ENCODE measurements at regions not wholly inside any gene's neighbourhood (a gene's known extent, or its start where the extent isn't known, plus 50 kb on each side); places are given as distances from the start of the nearest gene placed in this dataset.

DNA sequence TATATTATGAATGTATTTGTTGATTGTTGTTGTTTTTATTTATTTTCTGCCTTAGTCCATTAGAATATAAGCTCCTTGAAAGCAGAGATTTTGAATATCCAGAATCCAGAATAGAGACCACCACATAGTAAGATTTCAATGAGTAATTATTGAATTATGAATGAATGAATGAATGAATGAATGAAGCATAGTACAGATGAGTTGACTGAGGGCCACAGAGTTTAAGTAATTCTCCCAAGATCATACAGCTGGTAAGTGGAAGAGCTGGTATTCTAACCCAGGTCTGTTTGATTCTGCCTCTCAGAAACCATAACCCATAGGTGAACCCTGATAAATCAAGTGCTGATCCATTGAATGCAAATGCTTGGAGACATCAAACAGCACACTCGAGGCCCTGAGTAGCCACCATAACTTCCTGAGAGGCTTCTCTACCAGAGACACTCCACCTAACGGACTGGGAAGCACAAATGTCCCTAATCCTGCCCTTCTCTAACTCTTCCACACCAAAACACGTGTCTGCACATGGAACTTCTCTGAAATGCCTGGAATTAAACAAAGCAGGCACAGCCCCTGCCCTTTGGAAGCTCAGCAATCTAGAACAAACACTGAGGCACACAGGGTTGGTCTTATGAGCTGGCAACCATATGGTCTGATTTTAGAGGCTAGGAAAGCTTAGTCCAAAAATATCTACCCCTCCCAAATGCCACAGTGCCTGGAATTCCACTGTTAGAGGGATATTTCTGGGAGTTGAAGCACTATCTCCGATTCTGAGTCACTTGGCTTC lies 190.1 kb downstream of the FOXO1 start:
- no peak for DNase-seq (ENCODE audit: low read depth, low spot score)

DNA sequence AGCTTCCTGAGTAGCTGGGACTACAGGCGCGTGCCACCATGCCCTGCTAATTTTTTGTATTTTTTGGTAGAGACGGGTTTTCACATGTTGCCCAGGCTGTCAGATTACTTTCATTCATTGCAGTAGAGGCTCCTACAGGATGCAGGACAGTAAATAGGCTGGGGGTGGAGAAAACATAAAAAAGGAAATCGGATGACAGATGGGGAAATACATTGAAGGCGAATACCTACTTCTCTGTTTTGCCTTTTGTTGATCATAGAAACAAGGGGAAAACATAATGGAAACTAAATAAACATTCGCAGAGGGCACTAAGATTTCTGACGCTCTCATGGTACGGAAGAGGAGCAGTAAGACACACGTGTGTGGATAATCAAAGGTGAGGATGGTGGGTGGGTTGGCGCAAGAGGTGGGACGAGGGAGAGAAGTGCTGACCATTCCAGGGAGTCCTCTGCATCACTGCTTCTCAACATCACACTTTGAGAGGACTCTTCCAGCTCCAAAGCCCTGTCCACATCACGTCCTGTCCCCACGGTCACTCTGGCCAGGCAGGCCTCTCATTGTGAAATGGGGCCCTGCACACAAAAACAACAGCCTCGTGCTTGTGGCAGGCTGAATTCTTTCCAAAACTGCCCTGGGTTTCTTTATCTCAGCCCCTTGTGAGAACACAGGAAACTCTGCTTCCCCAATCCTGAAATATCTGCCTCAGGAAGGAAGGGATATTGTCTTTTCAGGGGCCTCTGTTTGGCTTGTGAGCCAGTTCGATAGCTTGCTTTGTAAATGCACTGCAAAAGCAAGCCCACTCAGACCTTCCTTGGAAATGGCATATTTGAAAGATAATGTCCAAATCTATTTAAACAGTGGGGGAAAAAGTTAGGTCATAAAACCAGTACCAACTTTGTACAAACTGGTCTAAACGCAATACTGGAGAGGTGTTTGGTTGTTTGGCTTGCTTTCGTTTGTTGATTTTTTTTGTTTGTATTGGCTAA lies 188.5 kb downstream of the FOXO1 start:
- no peak for DNase-seq (ENCODE audit: low read depth, low spot score)

DNA sequence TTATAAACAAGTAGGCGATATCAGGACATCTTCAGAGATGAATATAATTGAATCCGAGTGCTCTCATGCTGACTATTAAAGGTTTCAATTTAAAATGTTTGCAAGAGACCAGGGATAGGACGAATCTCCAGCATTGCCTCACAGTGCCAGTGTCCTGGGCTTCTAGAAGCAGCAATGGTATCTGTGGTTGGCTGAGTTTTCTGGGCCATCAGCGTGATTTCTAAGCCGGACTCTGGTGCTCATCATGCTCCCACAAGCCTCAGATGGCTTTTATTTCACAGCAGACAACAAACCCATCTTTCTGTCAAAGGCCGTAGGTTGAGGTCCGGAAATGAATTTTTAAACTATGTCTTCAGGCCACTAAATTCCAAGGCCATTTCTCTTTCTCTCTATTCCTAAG lies 187.7 kb downstream of the FOXO1 start:
- DNase-seq (ENCODE audit: low read depth, low spot score): no peak

DNA sequence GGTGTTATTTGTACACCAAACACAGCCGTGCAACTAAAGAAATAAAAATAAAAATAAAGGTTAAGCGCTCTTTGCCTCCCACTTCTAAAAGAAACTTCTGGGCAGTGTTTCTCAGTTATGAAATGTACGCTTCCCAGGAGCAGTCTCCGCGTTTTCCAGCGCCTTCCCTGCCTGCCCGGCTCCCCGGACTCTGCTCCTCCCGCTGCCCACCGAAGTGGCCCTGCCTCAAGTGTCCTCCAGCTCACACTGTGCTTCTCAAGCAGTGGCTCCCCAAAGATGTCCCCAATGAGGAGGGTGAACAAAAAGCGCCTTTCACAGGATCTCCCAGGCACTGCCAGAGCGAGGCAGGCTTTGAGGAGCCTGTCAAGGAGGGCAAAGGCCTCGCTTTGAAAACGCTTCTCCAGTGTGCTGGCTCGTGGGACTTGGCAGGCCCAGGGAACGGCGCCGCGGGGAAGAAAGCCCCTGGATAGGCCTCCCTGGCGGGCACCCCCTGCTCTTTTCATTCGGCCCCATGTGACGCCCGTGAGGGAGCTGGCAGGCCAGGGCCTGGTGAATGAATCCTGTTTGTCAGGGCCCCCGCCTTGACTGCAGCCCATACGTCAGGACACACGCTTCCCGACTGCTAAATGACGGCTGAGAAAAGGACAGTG lies 187.1 kb downstream of the FOXO1 start:
- no peak for DNase-seq (ENCODE audit: low read depth, low spot score)

DNA sequence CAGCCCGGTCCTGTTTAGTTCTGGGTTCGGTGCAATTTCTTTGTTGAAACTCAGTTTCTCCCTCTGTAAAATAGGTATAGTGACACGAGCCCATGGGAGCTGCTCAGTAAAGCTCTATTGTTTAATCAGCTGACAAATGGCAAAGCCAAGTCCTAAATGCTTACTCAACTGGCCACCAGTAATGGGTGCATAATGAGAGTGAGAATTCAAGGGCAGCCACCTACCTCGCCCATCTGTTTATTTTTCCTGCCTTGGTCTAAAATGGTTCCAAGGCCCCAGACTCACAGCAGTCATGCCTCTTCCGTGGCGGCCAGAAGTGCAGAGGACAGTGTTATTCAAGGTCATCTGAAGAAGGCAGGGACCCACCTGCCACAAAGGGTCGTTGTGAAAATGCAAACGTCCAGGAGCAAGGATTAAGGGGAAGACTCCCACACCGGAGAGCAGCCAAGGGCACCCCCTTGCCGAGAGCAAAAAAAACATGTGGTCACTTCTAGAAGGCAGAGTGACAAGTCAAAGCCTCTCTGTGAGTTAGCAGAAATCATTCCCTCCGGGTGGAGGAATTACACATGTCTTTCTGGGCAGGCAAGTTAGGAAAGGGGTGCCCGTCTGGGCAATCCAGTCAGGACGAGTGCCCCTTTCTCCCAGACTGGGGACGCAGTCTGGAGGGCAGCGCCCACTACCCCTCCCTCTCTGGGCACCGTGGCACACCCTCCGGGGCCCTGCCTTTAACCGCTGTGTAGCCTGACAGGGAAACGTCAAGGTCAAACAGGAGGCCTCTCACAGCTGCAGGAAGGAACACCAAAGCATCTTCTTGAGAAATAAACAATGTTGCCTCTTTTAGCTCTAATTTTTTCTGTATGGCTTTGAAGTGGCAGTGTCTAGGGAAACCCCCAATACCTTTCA lies 186.2 kb downstream of the FOXO1 start:
- no peak for DNase-seq (ENCODE audit: low read depth, low spot score)

DNA sequence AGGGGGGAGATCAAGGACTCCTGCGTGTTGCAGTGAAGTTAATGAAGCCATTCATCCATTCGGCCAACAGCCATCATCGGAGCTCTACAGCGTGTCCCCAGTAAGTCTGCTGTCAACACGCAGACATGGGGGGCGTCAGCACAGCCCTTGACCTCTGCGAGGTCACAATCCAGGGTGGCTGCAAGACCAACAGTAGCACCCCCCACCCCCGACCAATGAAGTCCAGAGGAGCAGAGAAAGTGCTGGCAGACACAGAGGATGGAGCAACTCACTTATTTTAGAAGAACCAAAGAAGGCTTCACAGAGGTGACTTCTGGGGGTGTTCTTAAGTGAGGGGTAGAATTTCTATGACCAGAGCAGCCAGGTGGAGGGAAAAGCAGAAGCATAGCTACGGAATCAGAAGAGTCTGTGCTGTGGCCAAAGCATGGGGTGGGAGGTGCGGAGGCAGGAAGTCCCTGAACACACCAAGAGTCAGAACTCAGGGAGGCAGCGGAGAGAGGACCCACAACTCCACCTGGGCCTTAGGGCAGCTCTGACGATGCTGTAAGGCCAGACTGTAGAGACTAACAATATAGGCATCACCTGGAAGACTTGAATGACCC lies 185.4 kb downstream of the FOXO1 start:
- DNase-seq (ENCODE audit: low read depth, low spot score): no peak

DNA sequence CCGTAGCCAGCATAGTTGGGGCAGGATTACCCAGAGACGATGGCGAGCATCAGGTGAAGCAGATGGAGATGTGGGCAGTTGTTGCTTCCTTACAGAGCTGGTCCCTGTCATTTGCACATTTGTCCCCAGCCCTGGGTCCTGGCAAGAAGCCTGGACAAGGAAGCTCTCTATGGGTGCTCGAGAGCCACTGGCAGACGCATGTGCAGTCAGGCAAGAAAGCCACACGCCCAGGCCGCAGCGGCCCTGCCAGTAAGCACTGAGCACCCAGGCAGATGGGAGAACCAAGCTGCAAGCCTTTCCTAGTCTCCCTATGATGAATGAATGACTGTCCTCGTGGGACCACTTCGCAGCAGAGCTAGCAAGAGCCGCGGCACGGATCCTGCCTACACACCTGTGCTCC lies 182.8 kb downstream of the FOXO1 start:
- DNase-seq (ENCODE audit: low read depth, low spot score): no peak

DNA sequence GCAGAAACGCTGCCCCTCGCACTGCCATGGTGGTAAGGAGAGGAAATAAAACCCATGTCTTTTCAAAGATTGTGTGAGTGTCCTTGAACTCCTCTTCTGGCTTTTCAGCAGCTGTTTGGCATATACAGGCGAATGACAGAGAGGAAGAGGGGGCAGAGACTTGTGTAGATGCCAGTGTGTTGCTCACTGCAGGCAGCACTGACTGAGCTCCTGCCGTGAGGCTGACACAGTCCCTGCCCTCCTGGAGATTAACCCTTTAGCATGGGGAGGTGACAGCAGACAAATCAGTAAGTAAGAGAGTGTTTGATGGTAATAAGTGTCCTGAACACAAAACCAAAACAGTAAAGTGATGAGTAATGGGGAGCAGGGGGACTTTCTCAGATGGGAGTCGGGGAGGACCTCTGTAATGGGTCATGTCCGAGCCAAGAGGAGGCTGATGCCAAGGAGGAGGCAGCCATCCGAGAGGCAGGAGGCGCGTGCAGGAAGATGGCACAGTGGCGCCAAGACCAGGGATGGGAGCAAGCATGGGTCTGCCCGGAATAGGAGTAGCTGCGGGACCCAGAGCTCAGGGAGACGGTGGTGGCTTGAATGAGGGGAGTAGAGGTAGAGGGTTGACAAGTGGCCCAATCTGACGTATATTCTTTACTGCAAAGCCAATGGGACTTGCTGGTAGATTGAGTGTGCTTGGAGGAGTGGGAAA lies 182.2 kb downstream of the FOXO1 start:
- DNase-seq (ENCODE audit: low read depth, low spot score): no peak

DNA sequence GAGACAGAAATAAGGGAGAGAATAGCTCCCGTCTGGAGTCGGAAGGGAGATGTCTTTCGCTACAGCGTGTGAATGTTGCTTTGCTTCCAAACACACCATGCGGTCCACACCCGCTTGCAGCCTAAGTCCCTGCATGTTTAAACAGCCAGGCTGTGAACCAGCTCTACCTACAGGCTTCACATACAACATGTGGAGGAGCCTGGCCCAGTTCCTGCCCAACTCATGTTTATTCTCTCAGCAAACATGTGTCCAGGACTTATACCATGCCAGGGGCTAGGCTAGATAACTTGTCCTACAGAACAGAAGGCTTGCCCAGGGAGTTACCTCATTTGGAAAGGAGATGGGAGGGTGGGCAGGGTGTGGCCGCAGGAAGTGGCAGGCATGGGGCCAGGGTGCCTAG lies 181.5 kb downstream of the FOXO1 start:
- DNase-seq (ENCODE audit: low read depth, low spot score): no peak

DNA sequence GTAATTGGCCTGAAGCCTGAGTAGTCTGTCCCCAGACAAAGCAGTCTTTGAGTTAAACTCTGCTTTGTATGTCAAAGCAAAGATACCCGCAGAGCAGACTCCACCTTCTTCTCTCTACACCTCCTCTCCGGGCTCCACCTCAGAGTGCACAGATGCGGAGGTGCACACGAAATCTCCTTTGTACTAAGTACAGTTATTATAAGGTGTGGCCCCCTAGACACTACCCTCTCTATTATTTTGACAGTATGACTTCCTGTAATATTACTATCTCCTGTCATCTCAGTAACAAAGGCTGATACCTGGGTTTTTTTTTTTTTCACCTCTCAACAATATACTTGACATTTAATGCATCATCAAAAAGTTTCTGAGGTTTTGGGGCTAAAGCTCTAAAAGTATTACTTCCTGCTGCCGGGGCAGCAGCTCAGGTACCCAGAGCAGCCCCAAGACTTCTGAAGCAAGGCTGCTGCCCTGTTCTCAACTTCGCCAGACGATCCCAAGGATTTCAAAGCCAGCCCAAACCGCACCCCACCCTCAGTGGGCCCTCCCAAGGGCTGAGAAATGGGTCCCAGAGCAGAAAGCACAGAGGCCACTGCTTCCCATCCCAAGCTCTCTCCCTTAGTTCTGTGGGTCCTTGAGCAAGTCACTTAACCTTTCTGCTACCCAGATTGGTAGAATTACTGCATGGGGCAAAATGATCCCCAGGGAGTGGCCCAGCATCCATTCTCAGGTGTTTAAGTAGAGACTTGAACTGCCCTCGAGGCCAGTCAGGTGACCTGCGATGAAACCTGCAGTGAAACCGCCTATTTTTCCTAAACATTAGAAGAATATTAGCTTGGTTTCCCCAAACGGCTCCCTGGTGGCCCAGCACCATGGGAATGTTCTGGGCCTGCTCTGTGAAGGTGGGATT lies 180.6 kb downstream of the FOXO1 start:
- no peak for DNase-seq (ENCODE audit: low read depth, low spot score)

DNA sequence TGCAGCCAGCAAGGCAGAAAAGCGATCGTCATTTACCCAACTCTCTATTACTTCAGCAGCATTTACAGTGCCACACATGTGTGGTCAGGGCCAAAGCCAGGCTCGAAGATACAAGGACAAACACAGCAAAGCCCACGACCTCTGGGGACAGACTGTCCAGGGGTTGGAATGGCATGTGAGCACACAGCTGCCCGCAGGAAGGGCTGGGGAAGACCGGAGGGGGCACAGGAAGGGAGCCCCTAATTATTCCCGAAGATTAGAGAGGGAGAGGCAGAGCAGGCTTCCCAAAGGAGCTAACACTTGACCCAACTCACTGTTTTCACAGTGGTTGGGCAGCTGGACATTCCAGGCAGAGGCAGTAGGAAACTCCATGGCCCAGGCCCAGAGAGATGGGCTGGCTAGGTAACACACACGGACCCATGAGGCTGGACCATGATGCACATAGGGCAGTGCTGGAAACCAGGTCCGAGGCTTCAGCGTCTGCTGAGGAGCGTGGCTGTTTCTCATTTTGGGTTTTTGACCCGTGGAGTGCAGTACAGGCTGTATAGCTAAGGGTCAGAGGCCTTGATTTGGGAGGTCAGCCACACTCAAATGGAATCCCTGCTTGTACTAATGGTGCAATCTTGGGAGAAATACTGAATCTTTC lies 179.8 kb downstream of the FOXO1 start:
- no peak for DNase-seq (ENCODE audit: low read depth, low spot score)

DNA sequence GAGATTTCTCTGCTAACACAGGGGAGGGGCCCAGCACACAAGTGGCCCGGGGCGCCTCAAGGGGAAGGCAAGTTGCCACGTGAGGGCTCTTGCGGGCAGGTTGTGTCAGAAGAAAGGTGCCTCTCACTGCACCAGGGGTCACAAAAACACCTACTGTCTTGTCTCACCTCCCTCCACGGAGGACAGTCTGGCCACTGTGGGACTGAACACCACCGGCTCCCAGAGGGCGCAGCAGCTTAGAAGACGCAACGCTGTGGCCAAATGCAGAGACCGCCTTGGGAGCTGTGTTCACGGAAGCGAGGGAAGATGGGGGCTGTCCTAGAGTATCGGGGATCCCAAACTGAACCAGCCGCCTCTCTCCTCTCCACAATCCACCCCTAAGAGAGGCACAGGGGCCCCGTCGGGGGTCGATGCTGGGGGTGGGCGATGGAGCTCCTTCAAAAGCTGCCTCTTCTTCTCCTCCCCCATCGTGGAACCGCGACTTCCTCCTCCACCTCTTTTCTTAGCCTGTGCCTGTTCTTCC lies 177.5 kb downstream of the FOXO1 start:
- no peak for DNase-seq (ENCODE audit: low read depth, low spot score)

DNA sequence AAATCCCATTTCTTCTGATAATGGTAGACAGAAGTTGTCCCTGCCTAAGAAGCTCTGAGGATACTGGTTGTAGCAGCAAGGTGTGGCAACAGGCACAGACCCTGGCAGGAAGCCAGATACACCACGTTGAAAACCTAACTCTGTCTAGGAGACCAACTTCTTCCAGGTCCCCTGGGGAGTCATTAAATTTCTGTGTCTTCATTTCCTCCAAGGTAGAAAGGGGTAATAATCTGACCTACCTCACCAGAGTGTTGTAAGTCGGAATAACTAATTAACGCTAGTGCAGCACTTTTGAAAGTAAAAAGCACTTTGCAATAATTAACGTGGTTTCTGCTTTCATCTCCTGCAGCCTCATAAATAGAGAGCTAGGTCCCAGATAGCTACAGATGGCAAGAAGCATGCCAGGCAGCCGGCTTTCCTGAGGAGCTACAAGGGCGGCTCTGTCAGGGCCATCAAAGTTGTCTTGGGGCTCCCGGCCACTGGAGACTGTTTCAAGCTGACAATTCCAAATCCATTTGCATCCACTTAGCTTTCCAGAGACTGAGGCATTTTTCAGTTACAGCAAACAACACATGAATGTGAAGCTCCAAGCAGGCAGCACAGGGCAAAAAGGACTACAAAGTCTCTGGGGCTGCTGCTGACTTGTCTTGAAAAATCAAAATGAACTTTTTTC lies 176.2 kb downstream of the FOXO1 start:
- DNase-seq (ENCODE audit: low read depth, low spot score): no peak

DNA sequence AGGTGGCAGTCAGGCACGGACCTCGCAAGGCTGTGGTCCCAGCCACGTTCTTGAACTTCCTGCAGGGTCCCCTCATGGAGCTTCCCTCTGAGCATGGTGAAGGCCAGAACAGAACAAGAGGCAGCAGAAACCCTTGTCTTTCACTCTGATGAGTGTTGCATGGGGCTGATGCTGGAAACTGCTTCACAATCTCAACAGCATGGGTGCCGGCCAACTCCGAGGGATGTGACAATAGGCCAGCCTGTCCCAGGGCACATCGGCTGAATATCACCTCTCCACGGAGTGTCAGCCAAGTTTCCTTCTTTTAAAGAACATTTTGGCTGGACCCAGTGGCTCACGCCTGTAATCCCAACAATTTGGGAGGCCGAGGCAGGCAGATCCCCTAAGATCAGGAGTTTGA lies 173.9 kb downstream of the FOXO1 start:
- no peak for DNase-seq (ENCODE audit: low read depth, low spot score)

DNA sequence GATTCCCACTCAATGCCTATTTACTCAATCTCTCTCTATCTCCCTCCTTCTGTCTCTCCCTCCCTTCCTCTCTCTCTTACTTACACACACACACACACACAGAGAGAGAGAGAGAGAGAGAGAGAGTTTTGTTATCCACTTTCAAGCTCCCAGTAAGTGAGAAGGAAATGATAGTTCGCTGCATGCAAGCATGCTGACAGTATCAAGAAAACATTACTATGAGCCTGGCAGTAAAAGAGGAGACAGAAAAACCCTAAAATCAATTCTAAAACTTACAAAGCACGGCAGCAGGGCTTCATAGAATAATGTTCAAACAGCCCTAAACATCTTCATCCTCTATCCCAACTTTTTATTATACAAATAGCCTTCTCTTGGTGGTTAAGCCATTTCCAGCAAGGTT lies 171.9 kb downstream of the FOXO1 start:
- DNase-seq (ENCODE audit: low read depth, low spot score): no peak

DNA sequence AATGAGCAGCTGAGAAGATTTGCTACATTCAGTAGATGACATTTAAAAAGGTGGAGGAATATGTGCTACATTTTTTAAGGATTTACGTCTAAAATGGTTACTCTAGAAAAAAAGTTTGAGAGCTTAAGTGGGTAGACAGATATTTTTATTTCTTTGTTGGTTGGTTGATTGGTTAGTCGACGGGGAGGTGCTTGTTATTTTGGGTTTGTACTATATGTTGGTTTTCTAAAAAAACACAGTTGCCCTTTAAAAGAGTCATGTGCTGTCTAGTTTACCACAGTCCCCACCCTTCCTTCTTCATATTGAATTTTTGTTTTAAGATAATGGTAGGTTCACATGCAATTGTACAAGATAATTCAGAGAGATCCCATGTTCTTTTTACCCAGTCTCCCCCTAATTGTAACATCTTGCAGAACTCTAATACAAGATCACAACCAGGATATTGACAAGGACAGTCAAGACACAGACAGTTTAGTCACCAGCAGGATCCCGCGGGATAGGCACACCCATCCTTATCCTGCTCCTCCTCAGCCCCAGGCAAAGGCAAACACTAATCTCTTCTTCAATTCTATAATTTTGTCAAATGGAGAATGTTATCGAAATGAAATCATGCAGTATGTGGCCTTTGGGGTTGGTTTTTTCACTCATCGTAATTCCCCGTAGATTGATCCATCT lies 171.4 kb downstream of the FOXO1 start:
- DNase-seq (ENCODE audit: low read depth, low spot score): no peak

DNA sequence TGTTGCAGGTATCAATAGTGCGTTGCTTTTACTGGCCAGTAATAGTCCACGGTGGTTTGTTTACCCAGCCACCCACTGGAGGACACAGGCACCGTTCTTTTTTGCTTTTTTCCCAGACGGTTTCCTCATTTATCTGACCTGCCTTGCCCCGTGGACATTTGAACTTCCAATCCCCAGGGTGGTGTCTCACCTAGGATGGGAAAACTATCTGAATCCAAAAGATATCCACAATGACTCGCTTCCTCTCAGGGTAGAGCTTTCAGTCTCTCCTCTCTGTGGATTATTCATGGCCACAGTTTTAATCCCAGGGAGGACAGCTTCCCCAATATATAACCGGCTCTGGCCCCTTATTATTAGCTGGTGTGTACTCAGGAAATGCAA lies 170.8 kb downstream of the FOXO1 start:
- DNase-seq (ENCODE audit: low read depth, low spot score): no peak
